ENCODE measurements at regions not wholly inside any gene's neighbourhood (a gene's known extent, or its start where the extent isn't known, plus 50 kb on each side); places are given as distances from the start of the nearest gene placed in this dataset.

- TF ChIP-seq CTCF (IDR thresholded peaks at IDR 0.05) (no peak), POLR2A (IDR thresholded peaks at IDR 0.05) (no peak), POLR2AphosphoS5 (IDR thresholded peaks at IDR 0.05) (no peak)
Observed at GRCh38 chr21:21860888-21861287, 862.7 kb downstream of the NCAM2 start.

Measured in upper lobe of left lung (tissue), 4 donors.